CD4-positive, alpha-beta T cell treated with Interleukin-2 at 100 ng/mL for 4 hours (primary cell): ENCODE measurements at regions not wholly inside any gene's neighbourhood (a gene's known extent, or its start where the extent isn't known, plus 50 kb on each side); places are given as distances from the start of the nearest gene placed in this dataset.
A peak's percentile ranks its signal among the peaks of the same experiment; 100 is the strongest.

Source experiments
- DNase-seq: peaks from one replicate; pipeline ENCODE4 v3.0.0-alpha.2; 2020; ENCODE audit warnings: low spot score

DNA sequence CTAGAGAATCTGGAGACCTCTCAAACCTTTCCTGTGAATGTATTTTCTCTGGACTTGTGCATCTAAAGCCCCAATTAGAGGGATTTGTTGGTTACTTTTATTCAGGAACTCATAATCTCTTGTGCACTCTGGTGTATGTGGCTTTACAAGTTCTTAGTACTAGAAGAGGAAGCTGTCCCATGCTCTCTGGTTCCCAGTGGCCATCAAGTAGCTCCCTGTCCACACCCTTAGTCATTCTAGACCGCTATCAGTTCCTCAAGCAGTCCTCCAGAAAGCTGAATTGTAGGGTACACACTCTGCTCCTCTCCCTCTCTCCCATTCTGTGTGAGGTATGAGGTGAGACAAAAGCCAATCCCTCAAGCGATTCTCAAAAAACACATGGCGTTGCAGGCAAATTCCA lies 470.3 kb downstream of the PTPRC start:
- no peak for DNase-seq

DNA sequence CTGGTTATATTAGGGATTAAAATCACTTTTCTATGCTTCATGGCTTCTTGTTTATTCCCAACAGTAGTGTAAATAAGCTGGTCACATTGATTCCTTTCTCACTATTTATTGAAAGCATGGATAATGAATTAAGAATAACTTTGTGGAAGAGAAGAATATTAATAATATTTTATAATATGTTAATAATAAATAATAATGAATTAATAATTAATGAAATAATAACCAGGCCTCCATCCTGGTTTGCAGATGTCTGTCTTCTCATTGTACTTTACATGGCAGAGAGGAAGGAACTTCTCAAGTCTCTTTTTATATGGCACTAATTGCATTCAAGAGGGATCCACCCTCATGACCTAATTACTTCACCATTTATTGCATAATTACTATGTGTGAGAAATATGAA lies 473.5 kb downstream of the PTPRC start:
- no peak for DNase-seq

DNA sequence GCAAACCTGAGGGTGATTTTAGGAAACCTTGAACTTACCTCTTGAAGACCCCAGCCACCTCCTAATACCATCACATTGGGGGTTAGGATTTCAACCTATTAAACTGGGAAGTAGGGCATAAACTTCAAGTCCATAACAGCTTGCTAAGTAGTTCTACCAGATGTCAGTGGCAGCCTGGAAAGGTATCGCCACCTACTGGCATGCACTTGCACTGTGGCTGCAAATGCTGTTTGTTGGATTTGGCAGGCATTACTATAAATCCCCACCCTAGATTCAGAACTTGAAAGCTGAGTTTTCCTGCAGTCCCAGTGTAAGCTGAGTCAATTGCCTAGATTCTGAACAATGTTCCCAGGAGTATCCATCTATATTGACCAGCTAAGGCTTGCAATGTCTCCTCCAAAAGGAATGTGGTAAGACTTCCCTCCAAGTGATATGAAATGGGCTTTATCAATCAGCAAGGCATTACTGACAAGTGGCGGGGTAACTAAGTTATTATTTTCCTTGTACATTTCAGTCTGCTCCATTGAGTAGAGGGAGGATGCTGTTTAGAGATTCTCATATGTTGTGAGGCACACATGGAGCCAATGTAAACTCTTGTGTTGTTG lies 474.5 kb downstream of the PTPRC start:
- peak; percentile 66 for DNase-seq

DNA sequence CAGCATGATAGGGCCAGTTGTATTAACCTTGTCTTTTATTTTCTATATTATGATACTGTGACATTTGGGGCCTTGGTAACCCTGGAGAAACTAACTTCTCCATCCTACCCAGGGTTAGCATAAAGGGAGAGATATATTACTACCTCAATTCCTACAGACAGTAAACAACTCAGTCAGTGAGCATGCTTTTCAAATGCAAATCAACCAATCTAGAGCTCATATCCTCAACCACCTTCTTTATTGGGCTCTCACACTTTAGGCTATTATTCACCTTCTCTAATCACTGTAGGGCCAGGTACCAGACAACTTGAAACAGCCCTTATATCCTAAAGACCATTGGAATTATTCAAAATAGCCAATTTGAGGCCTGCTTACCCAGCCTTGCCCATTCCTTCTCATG lies 477.6 kb downstream of the PTPRC start:
- no peak for DNase-seq

DNA sequence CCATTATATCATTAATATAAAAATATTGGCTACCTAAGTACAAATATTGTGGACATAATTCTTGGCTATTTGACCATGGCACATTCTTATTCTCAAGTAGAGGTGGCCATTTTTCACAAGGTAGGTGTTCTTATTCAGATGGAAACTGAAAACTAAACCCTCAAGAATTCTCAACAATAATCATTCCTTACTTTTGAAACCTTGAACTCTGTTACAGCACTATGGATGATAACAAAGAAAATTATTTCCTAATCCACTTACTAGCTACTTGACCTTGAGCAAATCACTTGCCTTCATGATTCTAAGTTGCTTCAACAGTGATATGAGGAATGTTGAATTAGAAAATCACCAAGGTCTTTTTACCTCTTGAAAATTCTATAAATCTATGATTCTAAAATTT lies 482.2 kb downstream of the PTPRC start:
- no peak for DNase-seq

DNA sequence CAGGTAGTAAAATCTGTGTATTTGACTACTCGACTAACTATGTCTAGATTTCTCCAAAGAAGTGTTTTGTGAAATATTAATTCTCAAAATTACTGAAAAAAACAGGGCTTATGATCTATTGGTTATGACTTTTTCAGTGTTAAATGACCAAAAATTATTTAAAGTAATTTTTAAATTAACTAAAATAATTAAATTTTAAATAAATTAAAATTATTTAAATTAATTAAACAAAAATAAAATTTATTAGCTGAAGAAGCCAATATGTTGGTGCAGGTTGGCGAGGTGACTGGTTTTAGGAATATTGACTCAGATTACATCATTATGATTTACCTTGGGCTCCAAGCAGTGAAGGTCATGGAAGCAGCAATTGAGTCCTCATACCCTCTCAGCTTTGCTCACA lies 483.2 kb downstream of the PTPRC start:
- DNase-seq, result no peak

DNA sequence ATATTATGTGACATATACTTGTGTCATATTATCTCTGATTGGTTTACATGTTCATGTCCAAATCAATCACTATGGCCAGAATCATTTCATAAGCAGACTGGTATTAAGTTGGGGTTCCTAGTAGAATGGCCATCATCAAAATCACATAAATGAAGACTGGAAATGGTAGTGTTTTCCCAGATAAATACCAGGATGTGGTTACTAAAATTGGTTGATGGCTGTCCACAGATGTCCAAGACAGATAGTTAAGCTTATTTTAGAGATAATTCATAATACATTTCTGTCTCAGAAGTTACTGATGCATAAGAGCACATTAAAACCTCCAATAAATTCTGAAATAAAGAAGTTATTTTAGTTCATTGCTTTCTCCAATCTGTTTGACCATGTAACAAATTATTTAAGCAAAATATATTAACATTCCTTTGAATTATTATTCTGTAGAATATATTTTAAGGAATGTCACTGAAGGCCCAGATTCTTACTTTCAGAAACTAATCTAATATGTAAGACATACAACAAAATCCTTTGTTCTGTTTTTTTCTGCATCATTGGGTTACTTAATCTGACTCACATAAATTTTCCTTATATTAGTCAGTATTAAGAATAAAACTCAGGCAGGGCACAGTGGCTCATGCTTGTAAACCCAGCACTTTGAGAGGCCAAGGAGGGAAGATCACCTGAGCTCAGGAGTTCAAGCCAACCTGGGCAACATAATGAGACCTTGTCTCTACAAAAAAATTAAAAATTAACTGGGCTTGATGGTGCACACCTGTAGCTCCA lies 483.9 kb downstream of the PTPRC start:
- DNase-seq, result no peak

DNA sequence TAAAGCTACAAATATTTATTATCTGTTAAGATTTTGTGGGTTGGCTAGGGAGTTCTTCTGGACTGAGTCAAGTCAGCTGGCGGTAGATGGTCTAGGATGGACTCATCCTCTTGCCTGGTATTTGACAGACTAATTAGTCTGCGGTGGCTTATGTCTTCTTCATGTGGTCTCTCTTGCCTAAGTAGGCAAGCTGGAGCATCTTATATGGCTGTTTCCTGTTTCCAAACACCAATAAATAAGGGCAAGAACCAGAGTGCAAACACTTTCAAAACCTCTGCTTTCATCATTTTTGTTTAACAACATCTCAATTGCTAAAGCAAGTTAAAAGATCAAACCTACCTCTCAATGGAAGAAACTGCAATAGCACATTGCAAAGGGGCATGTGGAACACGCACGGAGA lies 484.8 kb downstream of the PTPRC start:
- no peak for DNase-seq

DNA sequence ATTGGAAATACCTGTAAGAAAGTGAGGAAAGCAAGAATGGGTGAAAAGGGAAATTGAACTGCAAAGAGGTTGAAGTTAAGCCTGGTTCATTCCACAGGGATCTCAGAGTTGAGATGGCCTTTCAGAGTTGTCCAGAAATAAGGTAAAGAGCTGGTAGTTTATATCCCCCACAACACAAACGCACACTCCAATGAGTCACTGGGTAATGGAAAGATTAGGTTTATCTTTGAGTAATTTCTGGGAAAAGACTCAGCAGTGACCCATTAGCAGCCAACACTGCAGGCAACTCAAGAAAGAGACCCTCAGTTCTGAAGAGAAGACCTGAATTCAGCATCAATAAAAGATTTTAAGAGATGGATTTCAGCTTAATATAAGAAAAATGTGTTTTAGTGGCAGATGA lies 485.5 kb downstream of the PTPRC start:
- DNase-seq, result no peak

DNA sequence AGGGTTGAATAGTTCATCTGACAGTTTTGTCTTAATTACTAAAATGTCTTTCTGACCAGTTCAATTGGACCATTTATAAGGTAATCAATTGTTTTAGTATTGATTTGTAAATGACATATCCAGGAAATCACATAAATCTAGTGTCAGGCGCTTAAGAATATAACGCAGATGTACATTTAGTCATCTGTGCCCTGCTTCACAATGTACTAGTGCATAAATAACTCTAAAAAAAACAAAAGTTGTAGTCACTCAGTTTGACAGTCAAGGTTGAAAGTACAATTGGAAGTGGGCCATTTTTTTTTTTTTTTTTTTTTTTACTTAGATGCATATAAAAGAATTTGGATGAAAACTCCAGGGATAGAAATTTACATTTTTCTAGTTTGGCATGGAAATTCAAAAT lies 490.4 kb downstream of the PTPRC start:
- no peak for DNase-seq

DNA sequence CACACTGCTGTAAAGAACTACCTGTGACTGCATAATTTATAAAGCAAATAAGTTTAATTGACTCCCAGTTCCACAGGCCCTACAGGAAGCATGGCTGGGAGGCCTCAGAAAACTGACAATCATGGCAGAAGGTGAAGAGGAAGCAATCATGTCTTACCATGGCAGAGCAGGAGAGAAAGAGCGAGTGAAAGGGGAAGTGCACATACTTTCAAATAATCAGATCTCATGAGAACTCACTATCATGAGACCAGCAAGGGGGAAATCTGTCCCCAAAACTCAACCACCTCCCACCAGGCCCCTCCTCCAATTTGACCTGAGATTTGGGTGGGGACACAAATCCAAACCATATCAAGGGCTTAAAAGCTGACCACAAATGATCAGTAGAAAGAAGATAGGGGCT lies 493.2 kb downstream of the PTPRC start:
- DNase-seq, result no peak

DNA sequence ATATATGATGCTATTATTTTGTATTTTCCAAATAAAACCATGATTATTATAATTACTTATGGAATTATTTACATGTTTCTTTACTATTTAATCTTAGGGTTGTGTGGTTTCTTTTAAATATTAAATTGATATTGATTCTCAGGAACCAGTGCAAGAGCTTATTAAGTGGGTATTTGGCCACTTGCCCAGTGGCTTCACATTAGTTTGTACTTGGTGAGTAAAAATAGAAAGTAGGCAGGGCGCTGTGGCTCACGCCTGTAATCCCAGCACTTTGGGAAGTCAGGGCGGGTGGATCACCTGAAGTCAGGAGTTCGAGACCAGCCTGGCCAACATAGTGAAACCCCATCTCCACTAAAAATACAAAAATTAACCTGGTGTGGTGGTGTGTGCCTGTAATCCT lies 497.1 kb downstream of the PTPRC start:
- DNase-seq, result no peak

DNA sequence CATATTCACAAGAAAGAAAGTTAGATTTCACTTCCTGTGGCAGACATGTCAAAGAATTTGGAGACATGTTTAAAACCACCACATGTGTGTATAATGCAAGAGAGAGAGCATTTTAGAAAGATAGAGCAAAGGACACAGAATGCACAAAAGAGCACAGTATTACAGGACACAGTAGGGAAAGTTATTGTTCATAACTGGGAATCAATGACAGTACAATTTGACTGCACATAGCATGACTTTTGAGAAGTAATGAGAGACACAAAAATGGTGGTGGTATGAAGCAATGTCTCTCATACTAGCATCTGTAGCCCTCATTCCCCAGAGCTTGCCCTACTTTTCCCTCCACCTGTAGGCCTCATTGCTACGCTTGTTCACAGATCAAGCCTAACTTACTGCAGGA lies 499.2 kb downstream of the PTPRC start:
- no peak for DNase-seq

DNA sequence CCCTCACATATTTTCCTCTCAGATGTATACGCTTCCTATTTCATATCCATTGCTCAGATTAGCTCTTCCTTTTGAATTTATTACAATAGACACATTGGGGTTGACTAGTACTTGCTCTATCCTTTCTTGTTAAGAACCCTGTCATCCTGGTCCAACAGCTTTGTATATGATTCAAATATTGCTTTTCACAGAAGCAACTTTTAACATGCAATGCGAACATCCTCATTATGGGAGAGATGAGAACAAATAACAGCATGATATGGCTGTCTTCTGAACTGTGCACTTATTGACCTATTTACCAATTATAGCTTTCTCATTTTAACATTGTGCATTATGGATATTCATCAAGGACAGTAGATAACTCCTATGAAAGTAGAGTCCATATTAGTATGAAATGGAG lies 510.8 kb downstream of the PTPRC start:
- DNase-seq, result no peak

DNA sequence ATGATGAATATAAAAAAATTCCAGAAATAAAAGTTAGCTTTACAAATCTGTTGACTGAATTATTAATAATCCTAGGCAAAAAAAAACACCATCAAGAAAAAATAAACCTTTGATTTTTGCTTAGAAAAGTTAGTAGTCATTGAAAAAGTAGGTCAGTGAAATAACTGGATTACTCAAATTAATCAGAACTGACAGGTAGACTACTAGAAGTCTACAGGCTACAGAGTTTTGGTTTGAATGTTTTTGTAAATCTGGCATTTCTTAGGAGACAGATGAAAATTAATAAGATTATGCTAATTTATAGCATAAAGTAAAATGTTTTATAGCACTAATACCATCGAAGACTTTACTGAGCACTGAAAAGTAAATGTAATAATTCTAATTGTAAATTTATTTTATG lies 511.9 kb downstream of the PTPRC start:
- no peak for DNase-seq

DNA sequence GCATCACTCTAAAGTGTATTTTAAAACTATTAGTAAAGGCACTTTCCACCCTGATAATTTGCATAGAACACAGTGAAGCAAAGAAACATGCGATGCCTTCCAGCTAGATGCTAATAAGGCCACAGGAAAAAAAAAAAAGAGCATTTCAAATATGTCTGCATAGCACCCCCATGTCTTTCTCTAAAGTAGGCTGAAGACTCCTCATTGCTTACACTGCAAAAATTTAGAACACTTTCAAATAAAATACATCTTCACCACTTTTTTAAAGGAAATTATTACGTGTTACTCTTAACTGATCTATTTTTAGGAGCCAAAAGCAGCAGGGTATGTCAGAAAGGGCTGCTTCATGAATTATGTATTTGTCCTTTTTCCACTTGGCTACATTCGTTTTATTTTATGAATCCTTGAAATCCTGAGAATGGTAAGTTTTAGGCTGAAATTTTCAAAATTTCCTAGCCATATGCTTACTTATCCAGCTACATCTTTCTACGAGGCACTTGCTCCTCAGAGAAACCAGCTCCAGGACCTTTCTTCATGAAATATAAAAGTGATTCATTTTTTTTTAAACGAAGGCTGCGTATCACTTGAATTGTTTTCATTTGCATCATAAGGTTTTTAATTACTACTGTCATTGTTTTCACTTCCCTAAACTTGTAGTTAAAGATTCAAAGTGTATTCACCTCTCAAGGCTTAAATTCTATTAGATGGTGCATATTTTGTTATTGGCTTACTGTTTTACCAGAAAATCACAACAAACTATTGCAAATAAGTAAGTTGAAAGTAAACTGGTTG lies 513.0 kb downstream of the PTPRC start:
- DNase-seq, result no peak

DNA sequence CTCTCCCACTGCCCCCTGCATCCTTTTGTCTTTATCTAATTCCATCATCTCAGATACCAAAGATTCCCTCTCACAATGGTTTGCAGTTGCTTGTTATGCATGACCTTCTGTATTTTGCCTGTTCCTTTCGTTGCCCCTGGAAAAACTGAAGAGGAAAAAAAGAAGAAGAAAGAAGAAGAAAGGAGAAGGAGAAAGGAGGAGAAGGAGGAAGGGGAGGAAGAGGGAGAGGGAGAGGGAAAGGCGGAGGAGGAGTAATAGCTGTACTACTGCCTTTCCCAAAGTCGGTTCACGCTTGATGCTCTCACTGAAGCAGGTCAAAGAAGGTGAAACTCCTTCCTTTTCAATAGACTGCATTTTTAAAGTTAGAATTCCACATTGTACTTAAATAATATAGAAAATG lies 513.8 kb downstream of the PTPRC start:
- no peak for DNase-seq

DNA sequence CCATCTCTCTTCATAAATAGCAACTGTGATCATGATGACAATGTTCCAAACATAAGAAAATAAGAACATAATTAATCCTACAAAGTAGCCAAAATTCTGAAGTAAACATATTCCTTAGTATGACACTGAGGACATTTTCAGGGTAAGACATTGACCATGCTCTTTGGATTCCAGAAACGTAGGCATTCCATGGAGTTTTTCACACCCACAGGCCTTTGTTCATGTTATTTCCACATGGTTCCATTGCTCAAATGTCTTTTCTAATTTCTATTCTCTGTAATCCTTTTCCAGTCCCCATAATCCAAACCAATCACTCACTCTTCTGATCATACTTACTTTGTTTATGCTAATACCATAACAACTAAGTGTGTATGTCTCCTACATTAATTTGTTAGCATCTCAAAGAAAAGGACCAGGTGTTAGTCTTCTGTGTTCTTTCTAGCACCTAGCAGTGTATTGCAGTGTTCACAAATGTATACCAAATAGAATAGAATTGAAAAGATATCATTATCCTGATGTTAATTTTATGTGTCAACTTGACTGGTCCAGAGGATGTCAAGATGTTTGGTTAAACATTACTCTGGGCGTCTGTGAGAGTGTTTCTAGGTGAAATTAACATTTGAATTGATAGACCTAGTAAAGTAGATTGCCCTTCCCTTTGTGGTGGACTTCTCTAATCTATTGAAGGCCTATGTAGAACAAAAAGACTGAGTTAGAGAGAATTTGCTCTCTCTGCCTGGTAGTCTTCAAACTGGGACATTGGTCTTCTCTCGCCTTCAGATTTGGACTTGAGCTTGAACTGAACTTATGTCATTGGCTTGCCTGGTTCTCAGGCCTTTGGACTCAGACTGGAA lies 516.6 kb downstream of the PTPRC start:
- DNase-seq, result no peak

DNA sequence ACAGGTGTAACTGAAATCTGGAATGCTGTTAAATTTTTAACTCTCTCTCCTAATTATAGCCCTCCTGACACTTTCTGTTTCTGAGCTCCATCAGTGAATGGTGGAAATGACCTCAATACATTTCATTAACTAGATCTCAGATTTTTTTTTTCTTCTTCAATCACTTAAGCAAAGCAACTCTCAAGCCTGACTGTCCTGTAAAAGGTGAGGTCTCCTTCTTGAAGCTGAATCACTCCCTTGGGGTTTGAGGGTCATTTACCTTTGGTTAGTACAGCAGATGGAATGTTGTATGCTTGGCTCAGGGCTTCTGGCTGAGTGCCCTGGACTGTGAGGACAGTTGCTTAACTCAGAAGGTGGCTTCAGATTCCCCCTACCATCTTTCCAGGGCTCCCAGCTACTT lies 518.7 kb downstream of the PTPRC start:
- DNase-seq, result no peak

DNA sequence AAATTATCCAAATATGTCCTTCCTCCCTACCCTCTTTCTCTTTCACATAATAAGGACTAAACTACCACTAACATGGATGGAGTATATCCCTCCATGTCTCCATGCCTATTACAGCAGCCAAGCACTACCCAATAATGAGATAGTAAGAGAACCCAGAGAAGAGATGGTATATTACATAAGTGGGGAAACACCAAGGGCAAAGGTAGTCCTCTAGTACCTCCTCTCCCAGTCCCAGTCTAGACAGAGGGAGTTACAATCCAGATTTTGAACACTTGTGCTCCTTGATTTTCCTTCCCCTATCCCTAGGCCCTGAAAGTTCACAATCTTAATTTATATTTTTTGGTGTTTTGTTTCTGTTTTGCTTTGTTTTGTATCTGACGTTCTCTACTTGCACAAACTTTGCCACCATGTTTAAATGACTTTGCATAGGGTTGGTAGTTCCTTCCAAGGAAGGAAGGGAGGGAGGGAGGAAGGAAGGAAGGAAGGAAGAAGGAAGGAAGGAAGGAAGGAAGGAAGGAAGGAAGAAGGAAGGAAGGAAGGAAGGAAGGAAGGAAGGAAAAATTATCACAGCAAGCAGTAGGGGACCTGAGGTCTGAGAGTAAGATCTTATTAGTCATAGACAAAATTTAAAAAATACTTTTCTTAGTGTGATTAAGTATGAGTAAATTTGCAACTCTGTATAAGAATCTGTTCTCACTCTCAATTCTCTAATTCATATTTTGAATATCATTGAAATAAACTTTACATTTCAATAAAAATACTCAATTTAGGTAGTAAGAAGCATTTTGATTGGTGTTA lies 521.9 kb downstream of the PTPRC start:
- no peak for DNase-seq

DNA sequence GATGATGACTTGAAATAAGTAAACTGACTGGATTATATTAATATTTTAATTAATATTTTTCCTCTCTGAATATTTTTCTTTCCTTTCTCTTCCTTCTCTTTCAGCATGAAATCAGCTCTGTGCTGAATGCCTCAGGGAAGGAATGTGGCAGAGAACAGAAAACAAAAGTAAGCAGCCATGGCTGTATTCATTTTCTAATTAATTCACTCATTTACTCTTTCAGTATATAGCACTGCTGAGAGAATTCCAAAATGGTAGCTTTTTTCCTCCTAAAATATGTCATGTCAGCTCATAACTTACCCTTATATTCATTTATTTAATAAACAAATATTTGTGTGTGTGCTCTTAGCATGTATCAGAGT lies 522.5 kb downstream of the PTPRC start:
- no peak for DNase-seq
